ENCODE measurements at regions not wholly inside any gene's neighbourhood (a gene's known extent, or its start where the extent isn't known, plus 50 kb on each side); places are given as distances from the start of the nearest gene placed in this dataset.

GRCh38 chr7:121557034-121557892 is 161.2 kb upstream of the FAM3C start:
- no TSS peak for BruUV-seq (replicated peaks)
- dilution Hi-C loops (cut with MboI; ENCODE audit: extremely low pct_ligation_motif_present, low sequenced_read_pairs) (no loop called here), intact Hi-C loops (cut with micrococcal nuclease) (no loop called here)
- Histone ChIP-seq H3K4me2 (ENCODE audit: insufficient read depth, low read length) (no peak overlapping the region), H3K9ac (replicated peaks; ENCODE audit: extremely low read depth, insufficient read depth, low read length) (no peak overlapping the region), H4K20me1 (replicated peaks; ENCODE audit: control insufficient read depth, extremely low read depth, insufficient read depth, low read length) (no peaks in the 10 kb centered on the region), H3K4me1 (ENCODE audit: control insufficient read depth, extremely low read depth, insufficient read depth, low read length) (no peaks in the 10 kb centered on the region), H3K27ac (ENCODE audit: insufficient read depth, low read depth, low read length) (no peak overlapping the region), H3K36me3 (ENCODE audit: control insufficient read depth in 2 of 2, extremely low read depth in 1 of 2, insufficient read depth in 2 of 2, low read length in 2 of 2) (no peaks in the 10 kb centered on the region), H3K9me3 (replicated peaks; ENCODE audit: control insufficient read depth, insufficient read depth, low read length) (no peaks in the 10 kb centered on the region), H3K79me2 (ENCODE audit: control insufficient read depth, insufficient read depth, low read length) (no peaks in the 10 kb centered on the region), H3K27me3 (ENCODE audit: control insufficient read depth in 2 of 2, insufficient read depth in 2 of 2, low read length in 2 of 2) (no peaks in the 10 kb centered on the region), H3K9me1 (replicated peaks; ENCODE audit: control insufficient read depth, extremely low read depth, insufficient read depth, low read length) (no peaks in the 10 kb centered on the region), H2AFZ (ENCODE audit: low read depth, low read length) (no peak overlapping the region), H3K4me3 (replicated peaks in 1 of 3; ENCODE audit: insufficient read depth in 1 of 3, low read depth in 1 of 3, low read length in 3 of 3) (no peak overlapping the region)
- ChIA-PET POLR2A (no interaction called here), CTCF (interaction anchor here (0.6 to 2.1 kb wide), 8 partner anchors 10 to 437 kb away, joined by 3 to 9 read pairs (median 4); no protein-coding TSS in a partner anchor)
- no peak for TF ChIP-seq JUN (IDR thresholded peaks at IDR 0.05; ENCODE audit: borderline replicate concordance, insufficient read depth, insufficient read length, low read depth)
- TF ChIP-seq POLR2A (IDR thresholded peaks at IDR 0.05; ENCODE audit: low read depth, low read length): no peak
- TF ChIP-seq FOS (IDR thresholded peaks at IDR 0.05; ENCODE audit: borderline replicate concordance, insufficient read depth, low read length): no peak
- no peak for TF ChIP-seq EZH2 (IDR thresholded peaks at IDR 0.05; ENCODE audit: borderline replicate concordance, low read depth, low read length, severe bottlenecking)
- TF ChIP-seq GATA2 (IDR thresholded peaks at IDR 0.05; ENCODE audit: insufficient read depth, insufficient read length, low read depth, low read length): no peak
- TF ChIP-seq POLR2AphosphoS5 (IDR thresholded peaks at IDR 0.05; ENCODE audit: insufficient read depth, low read depth, low read length): no peak
- no peak for TF ChIP-seq MAX (IDR thresholded peaks at IDR 0.05; ENCODE audit: insufficient read depth, insufficient read length)
- TF ChIP-seq, protein P1, sequence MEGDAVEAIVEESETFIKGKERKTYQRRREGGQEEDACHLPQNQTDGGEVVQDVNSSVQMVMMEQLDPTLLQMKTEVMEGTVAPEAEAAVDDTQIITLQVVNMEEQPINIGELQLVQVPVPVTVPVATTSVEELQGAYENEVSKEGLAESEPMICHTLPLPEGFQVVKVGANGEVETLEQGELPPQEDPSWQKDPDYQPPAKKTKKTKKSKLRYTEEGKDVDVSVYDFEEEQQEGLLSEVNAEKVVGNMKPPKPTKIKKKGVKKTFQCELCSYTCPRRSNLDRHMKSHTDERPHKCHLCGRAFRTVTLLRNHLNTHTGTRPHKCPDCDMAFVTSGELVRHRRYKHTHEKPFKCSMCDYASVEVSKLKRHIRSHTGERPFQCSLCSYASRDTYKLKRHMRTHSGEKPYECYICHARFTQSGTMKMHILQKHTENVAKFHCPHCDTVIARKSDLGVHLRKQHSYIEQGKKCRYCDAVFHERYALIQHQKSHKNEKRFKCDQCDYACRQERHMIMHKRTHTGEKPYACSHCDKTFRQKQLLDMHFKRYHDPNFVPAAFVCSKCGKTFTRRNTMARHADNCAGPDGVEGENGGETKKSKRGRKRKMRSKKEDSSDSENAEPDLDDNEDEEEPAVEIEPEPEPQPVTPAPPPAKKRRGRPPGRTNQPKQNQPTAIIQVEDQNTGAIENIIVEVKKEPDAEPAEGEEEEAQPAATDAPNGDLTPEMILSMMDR (IDR thresholded peaks at IDR 0.05; ENCODE audit: extremely low read depth in 1 of 2, insufficient read depth in 1 of 2, low read depth in 1 of 2, low read length in 2 of 2): no peak
- no peak for TF ChIP-seq MYC (IDR thresholded peaks at IDR 0.05; ENCODE audit: low read depth, low read length)
- DNase-seq (ENCODE audit: low read depth, low spot score): no peak
- FAIRE-seq: no peak
